ENCODE measurements at regions not wholly inside any gene's neighbourhood (a gene's known extent, or its start where the extent isn't known, plus 50 kb on each side); places are given as distances from the start of the nearest gene placed in this dataset.

DNA sequence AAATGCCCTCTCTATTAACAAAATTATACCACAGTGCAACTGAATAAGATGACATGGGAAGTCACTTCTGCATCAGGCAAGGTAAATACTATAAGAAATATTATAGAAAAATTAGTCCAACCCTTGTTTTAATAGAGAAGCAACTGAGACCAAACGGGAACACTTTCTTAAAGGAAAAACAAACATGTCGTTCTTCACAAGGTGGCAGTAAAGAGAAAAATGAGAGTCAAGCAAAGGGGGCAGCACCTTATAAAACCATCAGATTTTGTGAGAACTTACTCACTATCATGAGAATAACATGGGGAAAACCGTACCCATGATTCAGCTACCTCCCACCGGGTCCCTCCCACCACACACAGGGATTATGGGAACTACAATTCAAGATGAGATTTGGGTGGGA lies 481.7 kb upstream of the CRIM1 start:
- TF ChIP-seq TEAD1 (CRISPR knock-in tag; IDR thresholded peaks at IDR 0.05) (no peak), ZNF281 (CRISPR knock-in tag; IDR thresholded peaks at IDR 0.05) (no peak), JUN (CRISPR knock-in tag; IDR thresholded peaks at IDR 0.05) (no peak), ATF3 (CRISPR knock-in tag; conservative IDR thresholded peaks at IDR 0.05) (no peak), TEAD4 (CRISPR knock-in tag; IDR thresholded peaks at IDR 0.05) (no peak), ARID4B (CRISPR knock-in tag; IDR thresholded peaks at IDR 0.05; ENCODE audit: borderline replicate concordance) (no peak), CTCF (IDR thresholded peaks at IDR 0.05) (no peak), ZBTB21 (CRISPR knock-in tag; IDR thresholded peaks at IDR 0.05; ENCODE audit: borderline replicate concordance) (no peak), ZNF425 (CRISPR knock-in tag; conservative IDR thresholded peaks at IDR 0.05) (no peak), MAX (CRISPR knock-in tag; IDR thresholded peaks at IDR 0.05) (no peak), HMGA2 (CRISPR knock-in tag; IDR thresholded peaks at IDR 0.05) (no peak)
- TF ChIP-seq, protein P1, sequence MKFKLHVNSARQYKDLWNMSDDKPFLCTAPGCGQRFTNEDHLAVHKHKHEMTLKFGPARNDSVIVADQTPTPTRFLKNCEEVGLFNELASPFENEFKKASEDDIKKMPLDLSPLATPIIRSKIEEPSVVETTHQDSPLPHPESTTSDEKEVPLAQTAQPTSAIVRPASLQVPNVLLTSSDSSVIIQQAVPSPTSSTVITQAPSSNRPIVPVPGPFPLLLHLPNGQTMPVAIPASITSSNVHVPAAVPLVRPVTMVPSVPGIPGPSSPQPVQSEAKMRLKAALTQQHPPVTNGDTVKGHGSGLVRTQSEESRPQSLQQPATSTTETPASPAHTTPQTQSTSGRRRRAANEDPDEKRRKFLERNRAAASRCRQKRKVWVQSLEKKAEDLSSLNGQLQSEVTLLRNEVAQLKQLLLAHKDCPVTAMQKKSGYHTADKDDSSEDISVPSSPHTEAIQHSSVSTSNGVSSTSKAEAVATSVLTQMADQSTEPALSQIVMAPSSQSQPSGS (CRISPR knock-in tag; IDR thresholded peaks at IDR 0.05; ENCODE audit: borderline replicate concordance, low read depth): no peak
- TF ChIP-seq, protein P2, sequence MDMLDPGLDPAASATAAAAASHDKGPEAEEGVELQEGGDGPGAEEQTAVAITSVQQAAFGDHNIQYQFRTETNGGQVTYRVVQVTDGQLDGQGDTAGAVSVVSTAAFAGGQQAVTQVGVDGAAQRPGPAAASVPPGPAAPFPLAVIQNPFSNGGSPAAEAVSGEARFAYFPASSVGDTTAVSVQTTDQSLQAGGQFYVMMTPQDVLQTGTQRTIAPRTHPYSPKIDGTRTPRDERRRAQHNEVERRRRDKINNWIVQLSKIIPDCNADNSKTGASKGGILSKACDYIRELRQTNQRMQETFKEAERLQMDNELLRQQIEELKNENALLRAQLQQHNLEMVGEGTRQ (CRISPR knock-in tag; IDR thresholded peaks at IDR 0.05): no peak

All from WTC11 (cell line).